ENCODE measurements at regions not wholly inside any gene's neighbourhood (a gene's known extent, or its start where the extent isn't known, plus 50 kb on each side); places are given as distances from the start of the nearest gene placed in this dataset.
"Not testable (repeated sequence)": the region's sequence is repeated elsewhere in the genome, so short reads cannot be mapped to it uniquely, and the experiment has no call there.

- DNase-seq, result no peak
Measured at GRCh38 chrX:102784550-102784949, 64.0 kb downstream of the GPRASP3 start.

GRCh38 chrX:102787283-102787682 lies 66.7 kb downstream of the GPRASP3 start:
- DNase-seq, result no peak

GRCh38 chrX:102808336-102808735 lies 87.8 kb downstream of the GPRASP3 start:
- DNase-seq, result no peak

- DNase-seq, result not testable (repeated sequence)
Measured at GRCh38 chrX:102818269-102818668, 97.7 kb downstream of the GPRASP3 start.

GRCh38 chrX:102832661-102833060 lies 104.4 kb upstream of the RAB40AL start:
- DNase-seq, result peak; percentile 30

- no peak for DNase-seq
Measured at GRCh38 chrX:102833136-102833535, 103.9 kb upstream of the RAB40AL start.

- no peak for DNase-seq
Measured at GRCh38 chrX:102835504-102836146, 101.4 kb upstream of the RAB40AL start.

GRCh38 chrX:102837847-102838246 lies 99.2 kb upstream of the RAB40AL start:
- no peak for DNase-seq

- no peak for DNase-seq
Measured at GRCh38 chrX:102840871-102841705, 96.0 kb upstream of the RAB40AL start.

GRCh38 chrX:102841706-102842003 lies 95.4 kb upstream of the RAB40AL start:
- no peak for DNase-seq

GRCh38 chrX:102845020-102845419 lies 92.1 kb upstream of the RAB40AL start:
- no peak for DNase-seq

GRCh38 chrX:102846544-102847236 lies 90.4 kb upstream of the RAB40AL start:
- no peak for DNase-seq

GRCh38 chrX:102847362-102847761 lies 89.7 kb upstream of the RAB40AL start:
- DNase-seq, result no peak

- DNase-seq, result no peak
Measured at GRCh38 chrX:102849396-102849795, 87.7 kb upstream of the RAB40AL start.

- not testable (repeated sequence) for DNase-seq
Measured at GRCh38 chrX:102858826-102859549, 78.1 kb upstream of the RAB40AL start.

GRCh38 chrX:102859550-102859871 lies 77.6 kb upstream of the RAB40AL start:
- no peak for DNase-seq

- no peak for DNase-seq
Measured at GRCh38 chrX:102860235-102860634, 76.8 kb upstream of the RAB40AL start.

GRCh38 chrX:102863735-102864134 lies 73.3 kb upstream of the RAB40AL start:
- DNase-seq, result peak; percentile 29

GRCh38 chrX:102866981-102867656 lies 70.0 kb upstream of the RAB40AL start:
- no peak for DNase-seq

GRCh38 chrX:102883491-102883890 lies 53.6 kb upstream of the RAB40AL start:
- no peak for DNase-seq
